Ishikawa (cell line): ENCODE measurements at regions not wholly inside any gene's neighbourhood (a gene's known extent, or its start where the extent isn't known, plus 50 kb on each side); places are given as distances from the start of the nearest gene placed in this dataset.
A peak's percentile ranks its signal among the peaks of the same experiment; 100 is the strongest.

Experiments used
- CEBPB ChIP-seq: IDR thresholded peaks from 2 replicates; pipeline ENCODE4 v1.6.1; 2012
- CREB1 ChIP-seq: IDR thresholded peaks from 2 replicates; pipeline ENCODE4 v1.6.1; 2012; ENCODE audit warnings: low read depth
- EGR1 ChIP-seq: IDR thresholded peaks from 2 replicates; pipeline ENCODE4 v1.6.1; 2012
- EP300 ChIP-seq: IDR thresholded peaks from 2 replicates; pipeline ENCODE4 v1.6.1; 2012; ENCODE audit warnings: borderline replicate concordance
- FOXM1 ChIP-seq: IDR thresholded peaks from 2 replicates; pipeline ENCODE4 v1.6.1; 2012; ENCODE audit warnings: low read depth, borderline replicate concordance
- NFIC ChIP-seq: IDR thresholded peaks from 2 replicates; pipeline ENCODE4 v1.6.1; 2012
- RAD21 ChIP-seq: IDR thresholded peaks from 2 replicates; pipeline ENCODE4 v1.6.1; 2012; ENCODE audit warnings: low read depth
- TAF1 ChIP-seq: IDR thresholded peaks from 2 replicates; pipeline ENCODE4 v1.6.1; 2012; ENCODE audit warnings: low read depth, mild to moderate bottlenecking
- TCF12 ChIP-seq: IDR thresholded peaks from 2 replicates; pipeline ENCODE4 v1.6.1; 2012; ENCODE audit warnings: low read depth
- TEAD4 ChIP-seq: IDR thresholded peaks from 2 replicates; pipeline ENCODE4 v1.6.1; 2012
- YY1 ChIP-seq: IDR thresholded peaks from 2 replicates; pipeline ENCODE4 v1.6.1; 2012; ENCODE audit warnings: low read depth
- ZBTB7A ChIP-seq: IDR thresholded peaks from 2 replicates; pipeline ENCODE4 v1.6.1; 2012; ENCODE audit warnings: low read depth
- TF ChIP-seq, protein P1 (sequence below): IDR thresholded peaks from 2 replicates; pipeline ENCODE4 v1.6.1; 2012
- TF ChIP-seq, protein P2 (sequence below): IDR thresholded peaks from 2 replicates; pipeline ENCODE4 v1.6.1; 2012
- TF ChIP-seq, protein P3 (sequence below): IDR thresholded peaks from 2 replicates; pipeline ENCODE4 v1.6.1; 2012; ENCODE audit warnings: low read depth, mild to moderate bottlenecking

DNA sequence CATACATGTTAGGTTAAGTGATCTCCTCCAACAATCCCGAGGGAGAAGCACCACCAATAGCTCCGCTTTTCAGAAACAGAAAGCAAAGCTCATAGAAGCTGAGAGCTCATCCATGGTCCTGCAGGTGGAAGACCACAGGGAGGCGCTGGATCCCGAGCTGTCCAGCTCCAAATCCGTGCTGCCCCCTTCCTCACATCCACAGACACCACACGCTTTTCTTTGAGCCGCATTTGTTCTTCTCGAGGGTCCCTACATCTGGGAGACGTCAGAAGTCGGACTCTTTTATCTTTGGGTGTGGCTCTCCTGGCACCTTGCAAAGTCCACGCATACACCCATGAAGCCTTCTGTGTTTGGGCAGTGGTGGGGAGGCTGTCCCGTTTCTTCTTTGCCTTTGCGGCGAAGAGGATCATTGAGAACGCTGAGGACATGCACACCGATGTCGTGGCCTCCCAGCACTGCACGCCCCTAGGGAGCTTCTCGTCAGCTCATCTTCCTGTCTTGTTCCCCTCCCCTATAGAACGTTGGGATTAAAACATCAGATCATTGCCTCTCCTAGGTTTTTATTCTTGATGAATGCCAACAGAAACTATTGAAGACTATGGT is 184.8 kb downstream of the TEX29 start:
- TF ChIP-seq CREB1 (no peak), ZBTB7A (no peak), YY1 (no peak), TAF1 (no peak), RAD21 (peak; percentile 42; the same call in 1 of the 2 replicates), EGR1 (no peak), TEAD4 (no peak)
- TF ChIP-seq, protein P1, sequence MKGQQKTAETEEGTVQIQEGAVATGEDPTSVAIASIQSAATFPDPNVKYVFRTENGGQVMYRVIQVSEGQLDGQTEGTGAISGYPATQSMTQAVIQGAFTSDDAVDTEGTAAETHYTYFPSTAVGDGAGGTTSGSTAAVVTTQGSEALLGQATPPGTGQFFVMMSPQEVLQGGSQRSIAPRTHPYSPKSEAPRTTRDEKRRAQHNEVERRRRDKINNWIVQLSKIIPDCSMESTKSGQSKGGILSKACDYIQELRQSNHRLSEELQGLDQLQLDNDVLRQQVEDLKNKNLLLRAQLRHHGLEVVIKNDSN, result no peak

DNA sequence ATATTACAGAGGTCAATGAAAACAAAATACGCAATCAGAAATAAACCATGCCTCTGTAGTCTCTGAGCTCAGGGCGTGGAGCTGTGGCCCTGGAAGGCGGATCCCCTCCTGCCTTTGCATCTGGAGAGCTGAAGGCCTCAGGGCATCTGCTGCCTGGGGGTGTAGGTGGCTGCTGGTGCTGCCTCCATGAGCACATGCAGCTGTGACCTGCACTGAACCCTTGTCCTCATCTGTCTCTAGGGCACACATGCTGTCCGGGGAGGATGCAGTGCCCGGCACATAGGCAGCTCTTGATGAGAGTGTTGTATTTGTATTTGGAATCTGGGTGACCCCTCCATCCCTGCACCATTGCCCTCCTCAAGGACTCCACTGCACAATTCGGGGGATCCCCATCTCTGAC is 185.7 kb downstream of the TEX29 start:
- TF ChIP-seq YY1 (no peak), TAF1 (no peak), EP300 (no peak), NFIC (no peak), FOXM1 (no peak), TCF12 (no peak), RAD21 (no peak), CEBPB (no peak), EGR1 (no peak), TEAD4 (no peak), CREB1 (no peak), ZBTB7A (no peak)
- TF ChIP-seq, protein P2, sequence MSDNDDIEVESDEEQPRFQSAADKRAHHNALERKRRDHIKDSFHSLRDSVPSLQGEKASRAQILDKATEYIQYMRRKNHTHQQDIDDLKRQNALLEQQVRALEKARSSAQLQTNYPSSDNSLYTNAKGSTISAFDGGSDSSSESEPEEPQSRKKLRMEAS, result no peak
- TF ChIP-seq, protein P1, result no peak
- TF ChIP-seq, protein P3, sequence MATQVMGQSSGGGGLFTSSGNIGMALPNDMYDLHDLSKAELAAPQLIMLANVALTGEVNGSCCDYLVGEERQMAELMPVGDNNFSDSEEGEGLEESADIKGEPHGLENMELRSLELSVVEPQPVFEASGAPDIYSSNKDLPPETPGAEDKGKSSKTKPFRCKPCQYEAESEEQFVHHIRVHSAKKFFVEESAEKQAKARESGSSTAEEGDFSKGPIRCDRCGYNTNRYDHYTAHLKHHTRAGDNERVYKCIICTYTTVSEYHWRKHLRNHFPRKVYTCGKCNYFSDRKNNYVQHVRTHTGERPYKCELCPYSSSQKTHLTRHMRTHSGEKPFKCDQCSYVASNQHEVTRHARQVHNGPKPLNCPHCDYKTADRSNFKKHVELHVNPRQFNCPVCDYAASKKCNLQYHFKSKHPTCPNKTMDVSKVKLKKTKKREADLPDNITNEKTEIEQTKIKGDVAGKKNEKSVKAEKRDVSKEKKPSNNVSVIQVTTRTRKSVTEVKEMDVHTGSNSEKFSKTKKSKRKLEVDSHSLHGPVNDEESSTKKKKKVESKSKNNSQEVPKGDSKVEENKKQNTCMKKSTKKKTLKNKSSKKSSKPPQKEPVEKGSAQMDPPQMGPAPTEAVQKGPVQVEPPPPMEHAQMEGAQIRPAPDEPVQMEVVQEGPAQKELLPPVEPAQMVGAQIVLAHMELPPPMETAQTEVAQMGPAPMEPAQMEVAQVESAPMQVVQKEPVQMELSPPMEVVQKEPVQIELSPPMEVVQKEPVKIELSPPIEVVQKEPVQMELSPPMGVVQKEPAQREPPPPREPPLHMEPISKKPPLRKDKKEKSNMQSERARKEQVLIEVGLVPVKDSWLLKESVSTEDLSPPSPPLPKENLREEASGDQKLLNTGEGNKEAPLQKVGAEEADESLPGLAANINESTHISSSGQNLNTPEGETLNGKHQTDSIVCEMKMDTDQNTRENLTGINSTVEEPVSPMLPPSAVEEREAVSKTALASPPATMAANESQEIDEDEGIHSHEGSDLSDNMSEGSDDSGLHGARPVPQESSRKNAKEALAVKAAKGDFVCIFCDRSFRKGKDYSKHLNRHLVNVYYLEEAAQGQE, result no peak

DNA sequence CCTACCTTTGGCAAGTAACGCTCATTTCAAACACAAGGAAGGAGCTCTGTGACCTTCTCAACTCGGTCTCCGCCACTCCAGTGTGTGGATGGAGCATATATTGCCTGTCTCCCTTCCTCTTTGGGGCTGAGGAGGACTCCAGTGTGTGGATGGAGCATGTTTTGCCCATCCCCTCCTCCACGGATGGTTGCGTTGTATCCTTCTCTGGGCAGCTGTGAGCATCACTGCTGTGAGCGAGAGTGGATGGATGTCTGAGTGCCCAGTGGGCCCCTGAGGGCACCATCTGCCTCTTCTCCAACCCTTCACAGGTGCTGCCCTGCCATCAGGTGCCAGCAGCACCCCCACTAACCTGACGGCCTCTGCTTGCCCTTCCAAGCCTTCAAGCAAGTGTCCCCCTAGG is 186.2 kb downstream of the TEX29 start:
- no peak for TF ChIP-seq NFIC
- no peak for TF ChIP-seq CEBPB
- TF ChIP-seq YY1, result no peak
- no peak for TF ChIP-seq TAF1
- no peak for TF ChIP-seq TEAD4
- TF ChIP-seq FOXM1, result no peak
- TF ChIP-seq, protein P1, result no peak
- TF ChIP-seq ZBTB7A, result no peak
- TF ChIP-seq TCF12, result no peak
- TF ChIP-seq, protein P3, result no peak

DNA sequence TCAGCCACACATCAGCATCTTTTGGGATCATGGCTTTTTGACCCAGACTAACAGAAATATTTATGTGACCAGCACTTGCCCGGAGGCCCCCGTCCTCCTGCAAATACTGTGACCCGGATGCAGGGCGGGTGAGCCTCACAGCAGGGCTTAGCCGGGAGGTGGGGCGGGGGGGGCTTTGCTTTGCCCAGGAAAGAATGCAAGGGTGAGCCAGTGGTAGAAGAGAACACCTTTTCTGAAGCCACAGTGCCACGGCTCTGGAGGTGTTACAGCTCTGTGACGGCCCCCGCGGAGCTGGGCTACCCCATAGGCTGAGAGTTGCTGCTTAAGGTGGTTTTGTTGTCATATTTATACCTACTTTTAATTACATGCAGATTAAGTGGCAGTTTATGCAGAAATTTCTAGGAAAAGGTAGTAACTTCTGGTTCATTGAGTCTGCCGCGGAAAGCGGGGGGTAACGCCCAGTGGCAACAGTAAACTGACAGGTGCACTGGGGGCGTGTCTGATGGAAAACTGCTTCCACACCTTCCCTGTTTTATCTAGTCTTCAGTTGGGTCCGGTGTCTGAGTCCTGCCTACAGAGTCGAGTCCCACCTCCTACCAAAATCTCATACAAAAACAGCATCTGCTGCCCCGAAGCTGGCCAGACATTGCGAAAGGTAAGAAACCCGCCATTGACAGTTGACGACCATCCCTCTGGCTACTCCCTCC is 187.9 kb downstream of the TEX29 start:
- TF ChIP-seq, protein P1, result no peak
- no peak for TF ChIP-seq EP300
- TF ChIP-seq ZBTB7A, result no peak
- TF ChIP-seq CREB1, result no peak
- TF ChIP-seq, protein P3, result no peak
- no peak for TF ChIP-seq EGR1
- no peak for TF ChIP-seq NFIC
- TF ChIP-seq YY1, result no peak
- TF ChIP-seq, protein P2, result no peak
- TF ChIP-seq CEBPB, result no peak
- no peak for TF ChIP-seq TEAD4
- TF ChIP-seq TCF12, result no peak
